ENCODE measurements at regions not wholly inside any gene's neighbourhood (a gene's known extent, or its start where the extent isn't known, plus 50 kb on each side); places are given as distances from the start of the nearest gene placed in this dataset.
"Not testable (repeated sequence)": the region's sequence is repeated elsewhere in the genome, so short reads cannot be mapped to it uniquely, and the experiment has no call there.

DNA sequence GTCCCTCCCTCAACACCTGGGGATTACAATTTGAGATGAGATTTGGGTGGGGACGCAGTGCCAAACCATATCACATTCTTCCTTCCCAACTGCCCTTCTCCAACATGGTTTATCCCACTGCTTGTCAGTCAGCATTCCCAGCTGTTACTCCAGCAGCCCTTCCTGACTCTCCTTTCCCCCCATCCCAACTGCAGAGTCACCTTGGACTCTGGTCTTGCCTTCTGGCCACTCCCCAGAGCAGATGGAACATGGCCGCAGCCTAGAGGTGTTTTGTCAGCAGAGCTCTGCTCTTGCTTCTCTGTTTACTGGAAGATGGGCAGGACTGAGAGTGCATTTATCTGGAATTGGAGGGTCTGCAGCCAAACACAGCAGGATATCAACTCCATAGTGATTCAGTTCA, 51.2 kb upstream of the MEX3C start:
- DNase-seq = no peak

DNA sequence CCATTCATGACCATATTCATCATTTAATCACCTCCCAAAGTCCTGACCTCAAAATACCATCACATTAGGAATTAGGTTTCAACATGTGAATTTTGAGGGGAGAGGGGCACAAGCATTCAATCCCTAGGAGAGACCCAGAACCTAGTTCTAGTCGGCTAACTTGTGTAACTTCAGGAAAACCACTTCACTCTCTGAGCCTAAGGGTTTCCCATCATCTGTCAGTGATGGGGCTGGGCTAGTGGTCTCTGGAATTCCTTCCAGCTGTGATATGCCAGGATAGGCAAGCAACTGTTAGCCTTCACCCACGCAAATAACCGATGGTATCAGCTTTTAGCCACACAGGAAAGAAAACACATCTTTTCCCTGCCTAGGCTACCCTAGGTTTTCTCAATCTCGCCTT, 52.5 kb upstream of the MEX3C start:
- no peak for DNase-seq

DNA sequence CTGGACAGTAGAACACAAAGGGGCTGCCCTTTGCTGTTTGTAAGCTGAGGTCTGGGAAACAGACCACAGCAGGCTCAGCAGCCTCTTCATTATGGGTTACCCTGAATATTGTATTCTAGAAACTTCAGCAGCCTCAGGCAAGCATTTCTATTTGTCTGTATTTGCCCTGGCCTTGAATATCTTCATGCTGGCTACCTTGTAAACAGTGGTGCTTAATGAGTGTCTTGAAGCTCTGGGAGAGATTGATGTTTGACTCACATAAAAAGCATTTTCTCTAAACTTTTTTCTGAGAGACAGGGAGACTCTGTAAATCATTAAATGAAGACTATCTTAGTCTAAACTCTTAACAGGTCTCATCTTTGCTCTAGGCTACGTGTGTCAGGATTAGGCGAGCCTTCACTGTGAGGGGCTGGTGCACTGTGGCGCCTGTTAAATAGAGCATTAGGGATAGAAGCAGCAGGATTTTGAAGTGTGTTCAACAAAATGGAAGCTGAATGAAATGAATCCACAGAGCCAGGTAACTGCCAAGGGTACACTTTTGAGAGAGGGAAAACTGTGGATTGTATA, 53.1 kb upstream of the MEX3C start:
- no peak for DNase-seq

DNA sequence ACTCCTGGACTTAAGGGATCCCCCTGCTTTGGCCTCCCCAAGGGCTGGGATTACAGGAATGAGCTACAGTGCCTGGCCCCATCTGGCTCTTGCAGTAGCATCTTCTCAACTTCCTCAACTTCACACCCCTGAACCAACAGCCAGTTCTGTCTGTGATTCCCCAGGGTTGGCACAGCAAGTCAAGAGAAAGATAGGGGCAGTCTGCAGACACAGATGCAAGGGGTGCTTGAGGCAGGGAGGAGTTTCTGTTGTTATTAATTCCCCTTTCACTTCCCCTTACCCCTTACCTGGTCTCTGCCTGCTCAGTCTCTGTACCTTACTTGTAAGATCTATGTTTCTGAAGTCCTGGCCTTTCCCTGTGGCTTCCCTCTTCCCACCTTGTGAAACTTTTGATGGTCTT, 54.1 kb upstream of the MEX3C start:
- DNase-seq = no peak

DNA sequence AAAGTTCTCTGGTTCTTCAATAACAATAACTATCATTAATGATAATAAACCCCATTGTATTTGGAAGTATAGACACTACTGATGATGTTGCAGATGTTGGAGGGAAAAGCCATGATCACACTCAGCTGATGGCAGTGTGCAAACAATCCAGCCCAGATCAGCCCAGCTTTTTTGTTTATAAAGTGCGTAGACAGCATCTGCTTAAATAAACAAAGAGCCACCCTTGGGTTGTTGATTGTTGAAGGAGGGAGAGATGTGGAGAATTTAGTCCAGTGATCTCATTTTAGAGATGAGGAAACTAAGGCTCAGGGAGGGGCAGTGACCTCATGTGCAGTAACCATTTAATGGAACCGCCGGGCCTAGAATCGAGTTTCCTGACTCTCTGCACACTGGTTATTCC, 56.0 kb upstream of the MEX3C start:
- DNase-seq = no peak

DNA sequence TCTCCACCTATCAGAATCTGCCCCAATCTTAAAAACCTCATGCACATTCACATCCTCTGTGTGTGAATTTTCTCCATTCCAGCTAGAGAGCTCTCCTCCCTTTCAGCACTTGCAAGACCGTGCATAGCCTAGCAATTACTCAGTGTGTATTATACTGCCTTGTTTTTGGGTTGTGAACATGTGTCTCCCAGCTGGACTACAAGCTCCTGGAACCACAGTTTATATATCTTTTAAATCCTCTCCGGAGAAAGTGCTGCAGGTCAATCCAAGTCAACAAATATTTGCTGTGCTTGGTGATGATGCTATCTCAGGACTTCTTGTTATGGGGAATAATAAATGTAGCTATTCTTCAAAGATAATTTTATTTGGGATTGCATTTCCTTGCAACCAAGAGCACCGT, 58.2 kb upstream of the MEX3C start:
- DNase-seq = no peak

DNA sequence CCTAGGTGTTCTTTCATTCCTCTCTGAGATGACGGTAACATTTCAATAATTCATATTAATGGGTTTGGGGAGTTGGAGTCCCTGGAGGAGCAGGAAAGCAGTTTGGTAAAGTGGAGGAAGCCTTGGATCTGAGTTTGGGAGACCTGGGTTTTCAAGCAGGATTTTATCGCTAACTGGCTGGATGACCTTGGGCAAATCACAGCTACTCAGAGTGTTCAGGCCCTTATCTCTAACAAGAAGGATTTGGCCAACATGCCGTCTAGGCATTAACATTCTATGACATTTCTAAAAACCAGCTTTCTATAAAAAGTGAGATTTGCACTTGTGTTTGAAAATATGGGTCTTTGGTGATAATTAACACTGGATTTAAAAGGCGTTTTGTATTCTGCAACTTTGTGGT, 59.7 kb upstream of the MEX3C start:
- DNase-seq = no peak

DNA sequence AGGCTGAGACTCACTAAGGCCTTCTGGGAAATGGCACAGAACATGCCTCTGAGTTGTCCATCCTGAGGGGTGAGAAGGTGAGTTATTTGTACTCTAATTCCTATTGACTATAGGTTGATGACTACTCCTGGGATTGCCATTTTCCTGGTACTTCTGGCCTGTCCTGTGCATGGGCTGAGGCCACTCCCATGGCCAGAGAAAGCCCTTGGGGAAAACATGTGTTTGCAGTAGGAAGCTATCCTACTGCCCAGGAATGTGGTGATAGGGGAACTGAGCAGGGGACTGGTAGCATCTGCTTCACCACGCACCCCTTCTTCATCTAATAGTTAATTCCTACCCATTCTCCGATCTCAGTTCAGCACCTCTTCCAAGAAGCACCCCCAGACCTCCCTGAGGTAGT, 62.6 kb upstream of the MEX3C start:
- DNase-seq = no peak

DNA sequence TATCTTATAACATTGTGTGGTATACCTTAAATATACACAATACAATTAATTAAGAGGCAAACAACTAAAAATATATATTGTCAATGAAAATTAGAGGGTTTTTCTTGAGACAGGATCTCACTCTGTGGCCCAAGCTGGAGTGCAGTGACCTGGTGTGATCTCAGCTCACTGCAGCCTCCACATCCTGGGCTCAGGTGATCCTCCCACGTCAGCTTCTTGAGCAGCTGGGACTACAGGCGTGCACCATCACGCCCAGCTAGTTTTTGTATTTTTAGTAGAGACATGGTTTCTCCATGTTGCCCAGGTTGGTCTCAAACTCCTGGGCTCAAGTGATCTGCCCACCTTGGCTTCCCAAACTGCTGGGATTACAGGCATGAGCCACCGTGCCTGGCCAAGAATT, 68.6 kb upstream of the MEX3C start:
- not testable (repeated sequence) for DNase-seq

DNA sequence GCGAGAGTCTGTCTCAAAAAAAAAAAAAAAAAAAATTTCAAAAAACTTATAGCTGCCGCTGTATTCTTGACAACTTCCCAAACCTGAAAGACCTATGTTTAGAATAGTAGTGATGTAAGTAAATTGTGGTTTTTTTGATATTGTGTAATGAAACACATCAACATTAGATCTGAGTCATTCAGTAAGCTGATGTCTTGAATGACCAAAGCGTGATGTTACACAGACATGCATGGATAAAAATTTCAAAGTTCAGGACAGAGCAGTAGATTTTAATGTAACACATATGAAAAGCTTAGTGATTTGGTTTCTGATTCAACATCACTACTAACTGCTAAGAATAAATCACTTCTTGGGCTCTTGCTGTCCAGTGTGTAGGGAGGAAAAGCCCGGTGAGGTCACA, 69.3 kb upstream of the MEX3C start:
- DNase-seq = no peak

DNA sequence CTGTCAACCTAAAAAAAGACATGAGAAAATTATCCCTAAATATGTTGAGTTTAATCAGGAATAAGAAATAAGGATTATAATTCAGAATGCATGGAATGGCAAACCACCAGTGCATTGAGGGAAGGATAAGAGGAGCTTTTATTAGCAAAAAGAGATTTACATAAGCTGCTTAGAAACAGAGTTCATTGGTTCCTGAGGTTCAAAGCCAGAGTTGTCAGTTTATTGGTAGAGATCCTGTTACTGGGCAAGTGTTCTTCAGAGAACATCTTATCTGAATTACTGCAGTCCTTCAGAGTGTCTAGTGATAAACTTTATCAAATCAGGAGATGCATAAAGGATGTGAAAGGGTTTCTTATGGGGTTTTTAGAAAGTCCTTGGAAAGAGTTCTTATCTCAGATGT, 76.0 kb upstream of the MEX3C start:
- no peak for DNase-seq

DNA sequence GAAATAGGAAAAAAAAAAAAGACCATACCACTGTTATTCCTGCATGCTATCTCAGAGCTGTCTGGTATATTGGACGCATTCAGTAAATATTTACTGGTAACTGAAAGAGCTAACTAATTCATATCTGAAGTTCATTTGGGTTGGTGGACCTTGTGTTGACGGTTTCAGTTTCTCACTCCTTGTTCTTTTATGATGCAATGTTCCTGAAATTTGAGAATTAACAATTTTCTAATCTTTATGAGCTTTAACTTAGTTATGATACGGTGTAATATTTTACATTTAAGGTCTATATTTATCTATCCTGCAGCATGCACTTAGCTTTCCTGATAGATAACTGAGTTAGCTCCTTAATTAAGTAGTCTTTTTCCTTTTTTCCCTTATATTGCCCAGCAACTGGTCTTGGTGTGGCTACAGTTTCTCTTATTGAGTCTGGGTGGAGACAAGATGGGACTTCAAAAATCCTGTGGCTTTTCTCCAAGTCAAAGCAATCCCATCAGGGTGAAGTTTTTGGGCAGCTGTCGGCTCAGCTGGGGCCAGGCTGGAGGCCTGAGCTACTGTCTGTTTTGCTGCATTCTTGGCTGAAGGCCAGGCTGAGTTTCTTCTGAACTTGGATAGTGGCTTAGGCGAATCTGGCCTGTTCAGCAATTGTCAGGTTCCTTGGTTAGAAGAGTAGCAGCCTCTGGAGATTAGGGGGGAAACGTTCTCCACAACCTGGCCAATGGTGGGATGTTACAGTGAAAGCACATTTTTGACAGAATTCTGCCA, 78.4 kb upstream of the MEX3C start:
- no peak for DNase-seq

DNA sequence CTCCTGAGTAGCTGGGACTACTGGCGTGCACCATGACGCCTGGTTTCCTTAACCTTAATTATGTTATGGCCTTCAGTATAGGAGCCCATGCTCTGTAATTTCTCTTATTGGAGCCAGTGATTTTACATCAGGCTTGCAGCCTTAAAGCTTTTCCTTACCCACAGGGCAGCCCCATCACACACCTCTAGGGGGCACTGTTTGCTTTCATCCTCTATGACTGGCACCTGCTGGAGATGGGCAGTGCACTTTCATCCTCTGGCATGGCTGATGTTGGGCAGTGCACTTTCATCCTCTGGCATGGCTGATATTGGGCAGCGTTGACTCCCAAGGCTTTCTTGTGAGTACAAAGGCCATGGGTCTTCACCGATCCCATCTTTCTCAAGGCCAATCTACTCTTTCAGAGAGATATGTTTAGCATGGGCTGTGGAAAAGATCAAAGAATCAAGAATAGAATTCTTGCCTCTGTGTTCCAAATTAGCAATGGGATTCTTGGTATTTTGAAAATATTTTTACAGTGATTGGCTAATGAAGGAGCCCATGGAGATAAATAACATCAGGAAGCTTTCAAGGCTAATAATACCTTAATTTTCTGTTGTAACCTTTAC, 80.7 kb upstream of the MEX3C start:
- DNase-seq = peak in 1 of 2 donors; percentile 18

DNA sequence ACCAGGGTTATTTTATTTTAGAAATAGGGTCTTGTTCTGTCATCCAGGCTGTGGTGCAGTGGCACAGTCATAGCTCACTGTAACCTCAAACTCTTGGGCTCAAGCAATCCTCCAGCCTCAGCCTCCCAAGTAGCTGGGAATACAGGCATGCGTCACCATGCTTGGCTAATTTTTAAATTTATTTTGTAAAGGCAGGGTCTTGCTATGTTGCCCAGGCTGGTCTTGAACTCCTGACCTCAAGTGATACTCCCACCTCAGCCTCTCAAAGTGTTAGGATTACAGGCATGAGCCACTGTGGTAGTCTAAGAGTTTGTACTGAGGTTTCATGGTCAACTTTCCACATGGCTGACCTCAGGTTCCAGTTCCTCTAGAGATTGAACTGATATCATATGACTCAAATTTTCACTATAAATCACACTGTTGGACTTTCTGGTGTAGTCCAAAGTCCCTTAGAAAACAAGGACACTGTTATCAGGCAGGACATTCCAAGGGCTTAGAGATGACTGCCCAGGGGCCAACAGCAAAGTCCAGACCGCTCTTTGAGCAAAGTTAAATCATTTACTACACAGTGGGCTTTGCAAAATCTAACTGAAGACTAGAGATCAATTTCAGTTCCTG, 82.0 kb upstream of the MEX3C start:
- no peak for DNase-seq

DNA sequence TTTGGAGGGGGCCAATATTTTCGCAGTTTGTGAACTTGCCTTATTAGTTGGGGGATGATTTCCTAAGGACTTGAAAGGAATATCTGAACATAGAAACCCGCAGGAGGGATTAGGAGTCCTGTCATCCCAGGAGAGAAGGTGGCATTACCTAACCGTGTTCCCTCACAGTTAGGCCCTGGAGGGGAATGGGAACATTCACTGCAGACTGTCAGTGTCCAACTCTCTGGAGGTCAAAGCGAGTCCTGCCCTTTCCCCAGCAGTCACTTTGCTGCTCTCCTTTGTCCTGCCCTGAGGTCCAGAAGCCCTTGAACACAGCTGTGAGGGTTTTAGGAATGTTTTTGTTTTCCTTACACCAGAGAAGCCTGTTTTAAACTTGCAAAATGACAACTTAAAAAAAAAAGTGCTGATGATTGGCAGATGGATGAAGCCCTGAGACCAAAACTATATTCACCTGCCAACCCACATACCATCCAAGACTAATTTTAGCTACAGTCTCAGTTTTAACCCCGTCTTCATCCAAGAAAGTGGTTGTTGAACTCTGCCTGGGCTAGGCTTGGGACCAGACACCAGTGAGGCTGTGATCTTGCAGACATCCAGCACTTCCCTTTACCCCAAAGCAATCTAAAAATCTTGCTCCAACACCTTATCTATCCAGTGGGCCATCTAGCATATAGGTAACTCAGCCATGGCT, 90.5 kb upstream of the MEX3C start:
- DNase-seq = no peak

DNA sequence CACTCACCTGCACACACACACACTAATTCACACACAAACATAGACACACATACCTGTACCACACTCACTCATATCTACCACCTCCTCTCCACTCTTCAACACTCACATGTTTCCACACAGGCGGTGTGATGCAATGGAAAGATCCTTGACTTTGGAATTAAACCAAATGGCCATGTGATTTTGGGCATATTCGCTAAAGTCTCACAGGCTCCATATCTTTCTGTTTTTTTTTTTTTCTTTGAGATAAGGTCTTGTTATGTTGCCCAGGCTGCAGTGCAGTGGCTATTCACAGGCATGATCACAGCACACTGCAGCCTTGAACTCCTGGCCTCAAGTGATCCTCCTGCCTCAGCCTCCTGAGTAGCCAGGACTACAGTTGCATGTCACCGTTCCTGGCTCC, 91.1 kb upstream of the MEX3C start:
- no peak for DNase-seq

DNA sequence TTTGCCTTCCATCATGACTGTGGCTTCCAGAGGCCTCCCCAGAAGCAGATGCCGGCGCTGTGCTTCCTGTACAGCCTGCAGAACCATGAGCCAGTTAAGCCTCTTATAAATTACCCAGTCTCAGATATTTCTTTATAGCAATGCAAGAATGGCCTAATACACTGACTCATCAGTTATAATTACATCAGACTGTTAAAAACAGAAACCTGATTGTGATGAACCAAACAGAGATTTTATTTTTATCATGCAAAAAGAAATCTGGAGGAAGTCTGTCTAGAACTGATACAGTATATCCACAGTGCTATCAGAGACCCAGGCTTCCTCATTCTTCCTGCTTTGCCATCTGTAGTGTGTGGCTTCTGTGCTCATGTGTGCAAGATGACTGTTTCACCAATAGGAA, 93.4 kb upstream of the MEX3C start:
- DNase-seq = no peak

DNA sequence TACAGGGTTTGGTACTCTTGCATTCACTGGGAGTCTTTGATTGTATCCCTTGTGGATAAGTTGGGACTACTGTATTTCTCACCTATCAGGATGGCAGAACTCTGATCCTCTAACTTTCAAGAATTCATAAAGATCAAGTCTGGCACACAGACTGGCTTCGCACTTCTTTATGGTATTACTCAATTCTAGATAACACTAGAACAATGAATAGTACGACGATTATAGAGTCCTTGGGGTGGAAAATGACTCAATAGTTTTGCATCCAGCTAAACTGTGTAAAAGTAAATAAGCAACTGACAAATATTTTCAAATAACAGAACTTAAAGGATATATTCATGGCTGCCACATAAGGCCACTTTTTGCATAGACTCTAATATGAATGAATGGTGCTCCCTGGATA, 103.4 kb upstream of the MEX3C start:
- DNase-seq = no peak

DNA sequence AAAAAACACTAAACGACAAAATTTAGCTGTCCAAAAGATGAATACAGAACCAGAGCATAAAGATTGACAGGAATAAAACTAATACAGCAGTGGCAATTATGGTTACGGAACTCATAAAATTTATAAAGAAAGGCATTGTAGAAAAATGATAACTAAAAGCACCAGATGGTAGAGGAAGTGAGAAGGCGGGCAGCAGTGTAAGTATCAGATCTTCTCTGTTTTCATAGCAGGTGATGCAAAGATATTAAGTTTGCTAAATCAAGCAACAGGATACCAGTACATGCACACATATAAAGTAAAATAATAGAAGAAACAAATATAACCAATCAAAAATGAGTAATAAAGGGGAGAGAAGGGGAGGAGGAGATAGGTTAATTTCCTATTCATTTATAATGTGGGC, 103.9 kb upstream of the MEX3C start:
- DNase-seq = no peak

DNA sequence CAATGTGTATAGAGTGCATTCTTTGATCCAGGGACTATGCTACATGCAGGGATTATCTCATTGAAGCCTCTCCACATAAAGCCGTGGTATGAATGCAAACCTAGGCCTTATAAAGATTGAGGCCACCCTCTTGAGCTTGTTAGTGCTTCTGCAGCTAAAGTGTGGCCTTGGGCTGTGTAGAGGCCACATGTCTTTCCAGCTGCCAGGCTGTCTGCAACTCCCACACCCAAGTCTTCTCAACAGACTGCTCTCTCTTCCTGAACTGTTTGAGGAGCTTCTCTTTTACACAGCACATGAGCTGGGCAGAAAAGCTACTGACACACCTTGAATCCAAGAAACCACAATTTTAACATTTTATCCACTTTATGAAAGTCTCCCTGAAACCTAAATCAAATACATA, 119.2 kb upstream of the MEX3C start:
- no peak for DNase-seq

DNA sequence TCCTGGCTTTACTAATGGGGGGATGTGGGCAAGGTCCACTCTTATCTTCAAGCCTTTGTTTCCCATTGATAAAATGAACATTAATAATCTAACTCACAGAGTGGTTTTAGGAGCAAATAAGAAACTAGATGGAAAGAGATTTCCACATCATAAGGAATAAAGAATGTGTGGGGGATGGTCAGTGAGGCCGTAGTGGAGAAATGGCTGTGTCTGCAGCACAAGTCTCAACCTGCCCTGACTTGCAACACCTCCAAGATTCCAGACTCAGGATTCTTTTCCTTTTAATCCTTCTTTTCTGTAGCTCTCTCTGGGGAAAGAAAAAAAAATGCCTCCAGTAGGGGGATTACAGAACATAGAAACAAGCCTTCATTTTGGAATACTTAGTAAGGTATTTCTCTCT, 124.2 kb upstream of the MEX3C start:
- DNase-seq = no peak

DNA sequence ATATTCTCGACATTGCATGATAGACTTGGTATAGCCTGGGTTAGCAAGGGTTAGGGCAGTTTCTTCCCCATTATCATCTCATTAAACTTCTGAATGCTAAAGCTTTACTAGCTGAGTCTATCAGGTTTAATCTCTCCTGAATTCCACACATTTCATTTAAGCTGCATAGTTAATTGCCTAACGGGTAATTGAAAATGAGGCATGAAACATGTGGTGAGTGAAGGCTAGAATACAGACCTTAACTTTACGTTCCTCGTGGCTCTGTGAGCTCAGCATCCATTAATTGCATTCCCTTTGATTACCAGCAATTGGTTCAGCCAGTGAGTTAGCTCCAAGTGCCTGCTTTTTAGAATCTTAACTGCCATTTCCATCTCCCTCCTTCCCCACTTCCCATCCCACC, 126.5 kb upstream of the MEX3C start:
- DNase-seq = no peak

DNA sequence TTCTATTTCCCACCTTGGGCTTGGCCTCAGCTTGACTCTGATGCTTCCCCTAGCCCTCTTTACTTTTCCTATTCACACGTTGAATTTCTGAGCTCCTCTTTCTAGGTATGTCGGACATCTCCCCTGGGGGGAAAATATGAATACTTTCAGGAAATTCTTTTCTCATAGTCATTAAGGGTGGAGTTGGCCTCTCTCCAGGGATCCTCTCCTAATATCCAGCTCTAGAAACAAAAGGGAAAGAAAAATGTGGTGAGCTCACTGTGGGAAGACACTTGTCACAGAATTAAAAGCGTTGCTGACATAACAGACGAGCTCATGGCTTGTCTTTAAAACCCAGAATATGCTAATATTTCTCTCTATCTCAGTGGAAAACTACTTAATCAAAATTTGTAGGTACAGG, 132.7 kb upstream of the MEX3C start:
- DNase-seq = no peak

DNA sequence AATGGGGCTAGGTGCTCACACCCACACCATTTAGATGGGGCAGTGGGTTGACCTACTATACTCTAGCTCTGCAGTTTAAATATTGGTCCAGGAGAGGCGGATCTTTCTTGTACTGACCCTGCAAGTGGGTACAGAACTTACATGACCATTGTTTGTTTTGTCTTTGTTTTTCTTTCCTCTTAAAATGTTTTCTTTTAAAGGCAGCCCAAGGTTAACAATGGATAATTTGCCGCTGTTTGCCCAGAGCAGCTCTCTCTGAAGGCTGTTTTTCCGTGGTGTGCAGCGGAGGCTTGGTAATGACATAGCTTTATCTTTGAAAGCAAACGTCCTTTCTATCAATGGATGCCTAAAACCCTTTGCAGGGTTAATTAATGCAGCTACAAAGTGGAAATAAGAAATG, 133.3 kb upstream of the MEX3C start:
- DNase-seq = no peak

All from activated CD4-positive, alpha-beta T cell treated with anti-CD3 and anti-CD28 coated beads for 4 hours (primary cell).